GM04503 (cell line): ENCODE measurements at regions not wholly inside any gene's neighbourhood (a gene's known extent, or its start where the extent isn't known, plus 50 kb on each side); places are given as distances from the start of the nearest gene placed in this dataset.
"Not testable (repeated sequence)": the region's sequence is repeated elsewhere in the genome, so short reads cannot be mapped to it uniquely, and the experiment has no call there.

Source experiments
- DNase-seq: peaks from one replicate; pipeline ENCODE4 v3.0.0-alpha.2; 2012; ENCODE audit warnings: low read depth

DNA sequence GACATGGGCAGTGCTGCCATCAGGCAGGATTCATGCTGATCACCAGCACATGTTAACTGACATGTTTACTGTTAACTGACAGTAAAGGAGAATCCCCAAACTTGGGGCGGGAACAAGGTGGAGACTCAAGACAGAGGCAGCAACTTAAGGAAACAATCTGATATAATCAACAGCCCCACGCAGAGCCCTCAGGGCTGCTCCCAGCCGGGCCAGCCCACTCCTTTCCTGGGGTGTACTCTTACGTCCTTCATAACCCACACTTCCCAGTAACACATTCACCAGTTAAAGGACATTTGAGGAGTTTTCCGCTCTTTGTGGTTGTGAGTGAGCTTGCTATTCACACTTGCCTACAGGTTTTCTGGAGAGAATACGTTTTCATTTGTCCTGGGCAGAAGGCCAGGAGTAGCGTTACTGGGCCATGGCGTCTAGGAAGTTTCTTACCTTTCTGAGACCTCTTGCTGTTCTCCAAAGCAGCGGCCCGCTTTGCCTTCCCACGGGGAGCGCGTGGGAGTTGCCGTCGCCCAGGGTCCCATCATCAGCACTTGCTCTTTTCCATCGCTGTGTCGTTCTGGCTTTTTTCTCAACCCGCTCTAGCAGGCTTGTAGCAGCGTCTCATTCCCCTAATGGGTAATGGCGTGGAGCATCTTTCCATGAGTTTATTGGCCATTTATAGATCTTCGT, 56.4 kb downstream of the FOXF2 start:
- no peak for DNase-seq

DNA sequence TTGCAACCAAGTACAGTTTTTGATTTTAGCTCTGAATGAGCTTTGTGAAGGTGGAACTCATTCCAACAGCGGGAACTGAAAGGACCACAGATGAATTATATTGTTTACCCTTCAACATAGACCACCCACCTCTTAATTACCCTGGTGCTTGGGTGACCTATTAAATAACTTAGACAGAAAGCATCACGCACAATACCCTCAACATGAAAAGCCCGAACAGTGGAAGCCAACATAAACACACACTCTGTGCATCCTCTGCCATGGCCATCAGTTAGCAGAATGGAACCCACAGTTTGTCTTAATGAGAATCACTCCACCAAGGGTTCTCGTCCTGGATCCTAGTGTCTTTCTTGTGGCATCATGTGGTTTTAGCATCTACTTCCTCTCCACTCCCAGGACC, 60.5 kb downstream of the FOXF2 start:
- no peak for DNase-seq

DNA sequence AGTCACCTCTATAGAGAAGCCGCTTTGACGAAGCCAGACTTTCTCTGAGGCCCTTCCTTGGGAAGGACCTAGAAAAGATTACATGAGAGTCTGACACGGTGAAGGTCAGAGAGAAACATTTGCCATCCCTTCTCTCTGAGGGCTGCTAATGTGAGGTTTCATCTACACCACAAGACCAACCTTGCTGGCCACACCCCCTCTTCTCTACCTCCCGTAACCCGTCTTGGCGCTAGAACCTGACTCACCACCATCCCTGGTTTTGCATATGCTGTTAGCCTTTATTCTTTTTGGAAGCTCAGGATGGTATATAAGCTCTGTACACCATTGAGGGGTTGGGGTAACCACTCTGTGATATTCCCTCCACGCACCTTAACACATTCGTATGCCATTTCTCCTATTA, 63.6 kb downstream of the FOXF2 start:
- no peak for DNase-seq

DNA sequence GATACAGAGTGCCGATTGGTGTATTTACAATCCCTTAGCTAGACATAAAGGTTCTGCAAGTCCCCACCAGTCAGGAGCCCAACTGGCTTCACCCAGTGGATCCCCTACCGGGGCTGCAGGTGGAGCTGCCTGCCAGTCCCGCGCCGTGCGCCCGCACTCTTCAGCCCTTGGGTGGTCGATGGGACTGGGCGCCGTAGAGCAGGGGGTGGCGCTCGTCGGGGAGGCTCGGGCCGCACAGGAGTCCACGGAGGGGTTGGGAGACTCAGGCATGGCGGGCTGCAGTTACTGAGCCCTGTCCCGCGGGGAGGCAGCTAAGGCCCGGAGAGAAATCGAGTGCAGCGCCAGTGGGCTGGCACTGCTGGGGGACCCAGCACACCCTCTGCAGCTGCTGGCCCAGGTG, 67.4 kb downstream of the FOXF2 start:
- DNase-seq = not testable (repeated sequence)

DNA sequence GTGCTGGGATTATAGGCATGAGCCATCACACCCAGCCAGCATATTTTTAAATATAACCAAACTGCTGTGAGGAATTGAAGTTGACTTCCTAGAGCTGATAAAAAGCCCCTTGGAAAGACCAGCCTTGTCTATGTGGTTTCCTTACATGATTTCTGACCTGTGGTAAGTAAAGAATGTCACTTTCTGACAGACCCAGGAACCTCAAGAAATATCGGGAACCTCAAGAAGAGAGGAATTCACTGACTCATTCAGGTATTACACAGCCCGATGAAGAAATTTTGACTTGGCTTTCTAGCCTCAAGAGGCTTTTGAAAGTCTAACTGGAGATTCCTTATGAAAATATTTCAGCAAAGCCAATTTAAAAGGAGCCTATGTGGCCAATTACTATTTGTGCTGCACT, 71.8 kb downstream of the FOXF2 start:
- DNase-seq = peak; percentile 54

DNA sequence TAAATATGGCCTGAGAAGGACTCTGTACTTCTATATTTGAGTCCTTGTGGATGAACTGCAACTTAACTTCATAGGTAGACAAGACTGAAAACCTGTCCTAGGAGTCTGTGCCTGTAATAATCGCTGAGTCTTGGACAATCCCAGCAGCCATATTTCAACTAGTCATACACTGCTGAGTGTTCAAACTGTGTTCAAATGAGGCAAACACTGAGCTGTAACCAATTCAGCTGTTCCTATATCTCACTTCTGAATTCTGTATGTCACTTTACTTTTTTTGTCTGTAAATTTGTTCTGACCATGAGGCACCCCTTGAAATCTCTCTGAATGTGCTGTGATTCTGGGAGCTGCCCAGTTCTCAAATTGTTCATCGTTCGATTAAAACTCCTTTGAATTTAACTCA, 72.4 kb downstream of the FOXF2 start:
- no peak for DNase-seq

DNA sequence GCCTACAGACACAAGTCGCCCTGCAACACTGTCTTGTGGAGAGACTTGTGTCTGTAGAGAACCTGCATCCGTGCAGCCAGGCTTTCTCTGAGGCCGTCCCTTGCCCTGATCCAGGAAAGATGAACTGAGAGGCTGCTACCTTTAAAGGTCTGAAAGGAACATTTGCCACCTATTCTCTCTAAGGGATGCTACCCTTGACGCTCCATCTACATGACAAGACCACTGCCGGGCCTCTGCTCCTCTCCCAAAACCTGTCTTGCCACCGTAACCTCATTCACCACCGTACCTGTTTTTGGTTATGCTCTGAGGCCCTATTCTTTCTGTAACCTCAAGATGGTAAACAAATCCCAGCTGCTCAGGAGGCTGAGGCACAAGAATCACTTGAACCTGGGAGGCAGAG, 73.9 kb downstream of the FOXF2 start:
- no peak for DNase-seq

DNA sequence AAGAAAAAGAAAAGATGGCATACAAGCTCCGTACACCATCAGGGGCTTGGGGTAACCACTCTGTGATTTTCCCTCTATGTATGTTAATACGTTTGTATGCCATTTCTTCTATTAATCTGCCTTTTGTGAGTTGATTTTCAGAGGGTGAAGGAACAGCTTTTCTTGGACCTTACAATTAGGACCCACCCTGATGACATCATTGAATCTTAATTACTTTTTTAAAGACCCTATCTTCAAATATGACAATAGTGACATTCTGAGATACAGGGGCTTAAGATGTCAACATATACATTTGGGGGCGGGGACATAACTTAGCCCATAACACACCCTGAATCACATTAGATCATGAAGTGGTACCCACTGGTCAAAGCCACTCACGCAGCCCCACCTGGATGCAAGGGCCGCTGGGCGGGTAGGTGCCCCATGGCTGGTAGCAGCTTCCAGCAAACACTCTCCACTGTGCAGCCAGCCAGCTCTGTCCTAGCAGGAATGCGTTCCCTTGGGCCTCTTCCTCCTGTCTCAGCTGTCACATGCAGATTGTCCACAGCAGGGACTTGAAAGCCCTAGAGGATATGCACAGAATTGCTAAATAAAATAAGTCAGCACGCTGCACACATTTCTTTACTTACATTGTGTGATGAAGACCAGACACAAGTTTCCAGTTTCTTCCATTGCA, 74.5 kb downstream of the FOXF2 start:
- DNase-seq = no peak

DNA sequence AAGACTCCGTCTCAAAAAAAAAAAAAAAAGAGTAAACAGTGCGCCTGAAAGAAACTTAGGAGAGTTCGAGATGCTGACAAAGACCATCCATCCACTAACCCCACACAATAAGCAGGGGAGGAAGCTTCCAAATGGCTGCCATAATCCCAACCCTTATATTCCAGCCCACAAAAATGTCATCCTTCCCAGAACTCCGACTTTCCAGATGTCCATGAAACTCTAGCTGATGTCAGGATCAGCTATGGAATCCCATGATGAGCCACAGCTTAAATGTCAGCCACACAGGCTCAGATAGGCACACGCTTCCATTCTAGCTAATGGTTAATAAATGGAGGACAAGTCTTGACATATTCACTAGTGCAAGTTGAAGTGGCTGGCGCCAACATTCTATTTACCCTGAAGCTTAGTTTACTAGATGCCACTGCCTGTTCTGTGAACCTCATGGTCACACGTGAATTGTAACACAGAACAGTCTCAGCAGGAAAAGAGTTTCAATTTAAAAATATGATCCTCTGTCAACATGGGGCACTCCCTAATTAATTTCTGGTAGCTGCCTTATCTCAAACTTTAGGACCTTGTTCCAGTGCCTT, 75.5 kb downstream of the FOXF2 start:
- DNase-seq = no peak

DNA sequence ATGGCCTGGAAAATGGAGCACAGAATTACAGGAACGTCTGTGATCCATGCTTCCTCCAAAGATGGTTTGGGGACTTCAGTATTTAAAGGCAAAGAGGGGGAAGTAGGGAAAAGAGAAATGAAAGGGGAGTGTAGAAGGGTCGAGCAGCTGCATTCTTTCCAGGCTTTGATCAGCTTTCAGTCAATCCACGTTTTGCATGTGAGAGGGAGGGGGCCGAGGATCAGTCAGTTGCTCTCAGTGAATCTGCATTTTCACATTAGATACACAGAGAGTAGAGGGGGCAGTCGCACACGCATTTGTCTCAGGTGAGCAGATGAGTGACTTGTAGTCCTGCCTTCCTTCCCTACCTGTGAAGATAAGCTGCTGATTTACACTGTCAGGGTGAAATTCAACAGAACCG, 78.8 kb downstream of the FOXF2 start:
- no peak for DNase-seq

DNA sequence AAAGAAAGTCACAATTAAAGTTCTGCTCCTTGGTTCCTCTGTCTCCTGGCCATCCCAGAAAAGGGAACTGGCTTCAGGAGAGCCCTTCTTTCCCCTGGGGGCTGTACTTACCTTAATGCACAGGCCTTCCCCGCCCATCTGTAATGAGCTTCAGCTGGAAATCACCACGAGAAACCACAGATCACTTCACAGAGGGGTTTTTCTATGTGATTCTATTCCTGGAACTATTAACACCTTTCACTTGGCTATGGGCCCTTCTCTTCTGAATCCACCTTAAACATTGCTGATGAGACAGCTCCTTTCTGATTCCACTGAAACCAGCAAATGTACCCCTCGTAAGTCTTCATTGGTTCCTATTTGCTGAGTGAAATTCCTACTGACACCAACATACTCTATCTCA, 80.7 kb downstream of the FOXF2 start:
- DNase-seq = no peak

DNA sequence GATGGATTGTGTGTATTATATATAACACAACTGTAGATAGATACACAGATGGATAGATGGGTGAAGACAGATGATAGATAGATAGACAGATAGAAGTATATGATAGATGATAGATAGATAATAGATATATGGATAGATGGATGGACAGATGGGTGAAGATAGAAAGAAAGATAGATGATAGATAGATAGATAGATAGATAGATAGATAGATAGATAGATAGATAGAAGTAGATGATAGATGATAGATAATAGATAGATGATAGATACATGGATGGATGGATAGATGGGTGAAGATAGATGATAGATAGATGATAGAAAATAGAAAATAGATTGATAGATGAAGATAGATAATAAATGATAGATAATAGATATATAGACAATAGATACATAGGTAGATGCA, 83.3 kb downstream of the FOXF2 start:
- DNase-seq = no peak

DNA sequence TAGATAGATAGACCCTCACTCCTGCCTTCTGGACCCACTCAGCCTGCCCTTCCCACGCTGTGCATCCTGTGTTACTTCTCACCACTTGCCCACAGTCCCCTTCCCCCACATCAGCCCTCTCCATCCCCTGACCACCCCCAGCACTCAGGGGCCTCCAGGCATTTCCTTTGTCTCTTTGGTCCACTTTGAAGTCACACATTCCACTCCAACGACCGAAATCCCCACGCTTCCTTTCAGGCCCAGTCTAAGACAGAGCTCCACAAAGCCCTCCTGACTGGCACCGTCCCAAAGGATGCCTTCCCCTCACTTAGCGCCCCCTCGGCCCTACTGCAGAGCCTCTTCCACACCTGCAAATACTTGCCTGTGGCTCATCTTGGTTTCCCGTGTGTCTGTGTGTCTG, 83.8 kb downstream of the FOXF2 start:
- no peak for DNase-seq

DNA sequence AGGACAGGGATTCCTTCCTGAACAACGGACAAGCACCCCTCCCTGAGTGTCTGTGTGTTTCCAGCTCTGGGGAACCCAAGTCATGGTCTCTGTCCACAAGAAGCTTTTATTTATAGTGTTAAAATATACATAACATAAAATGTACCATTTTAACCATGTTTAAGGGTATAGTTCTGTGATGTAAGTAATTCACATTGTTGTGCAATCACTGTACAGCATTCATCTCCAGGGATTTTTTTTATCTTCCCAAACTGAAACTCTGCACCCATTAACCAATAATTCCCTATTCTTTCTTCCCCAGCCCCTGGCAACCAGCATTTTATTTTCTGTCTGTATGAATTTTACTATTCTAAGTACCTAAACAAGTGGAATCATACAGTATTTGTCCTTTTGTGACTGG, 84.2 kb downstream of the FOXF2 start:
- DNase-seq = no peak

DNA sequence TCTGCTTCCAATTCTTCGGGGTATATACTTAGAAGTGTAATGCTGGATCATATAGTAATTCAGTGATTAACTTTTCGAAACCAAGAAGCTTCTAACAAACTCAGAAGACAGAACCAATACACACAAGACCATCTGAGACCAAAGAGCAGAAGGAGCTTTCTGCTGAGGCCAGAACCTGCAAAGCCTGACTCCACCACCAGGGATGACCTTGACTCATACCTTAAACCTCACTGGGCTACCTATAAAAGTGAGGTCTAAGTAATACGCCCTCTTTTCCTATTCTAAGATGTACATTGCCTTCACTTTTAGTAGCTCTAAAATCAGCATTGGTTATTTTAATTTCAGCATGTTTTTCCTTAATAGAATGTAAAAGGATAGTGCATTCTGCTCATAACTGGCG, 84.8 kb downstream of the FOXF2 start:
- DNase-seq = no peak

DNA sequence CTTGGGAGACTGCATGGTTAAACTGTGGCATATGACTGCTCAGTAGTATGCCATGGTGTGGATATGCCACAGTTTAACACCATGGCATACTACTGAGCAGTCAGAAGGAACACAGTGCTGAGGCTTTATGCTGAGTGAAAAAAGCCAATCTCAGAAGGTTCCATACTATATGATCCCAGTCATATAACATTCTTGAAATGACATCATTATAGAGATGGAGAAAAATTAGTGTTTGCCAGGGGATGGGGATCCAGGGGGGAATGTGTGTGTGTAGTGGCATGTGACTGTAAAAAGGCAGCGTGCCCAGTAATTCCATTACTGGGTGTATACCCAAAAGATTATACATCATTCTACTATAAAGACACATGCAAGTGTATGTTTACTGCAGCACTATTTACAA, 85.8 kb downstream of the FOXF2 start:
- no peak for DNase-seq

DNA sequence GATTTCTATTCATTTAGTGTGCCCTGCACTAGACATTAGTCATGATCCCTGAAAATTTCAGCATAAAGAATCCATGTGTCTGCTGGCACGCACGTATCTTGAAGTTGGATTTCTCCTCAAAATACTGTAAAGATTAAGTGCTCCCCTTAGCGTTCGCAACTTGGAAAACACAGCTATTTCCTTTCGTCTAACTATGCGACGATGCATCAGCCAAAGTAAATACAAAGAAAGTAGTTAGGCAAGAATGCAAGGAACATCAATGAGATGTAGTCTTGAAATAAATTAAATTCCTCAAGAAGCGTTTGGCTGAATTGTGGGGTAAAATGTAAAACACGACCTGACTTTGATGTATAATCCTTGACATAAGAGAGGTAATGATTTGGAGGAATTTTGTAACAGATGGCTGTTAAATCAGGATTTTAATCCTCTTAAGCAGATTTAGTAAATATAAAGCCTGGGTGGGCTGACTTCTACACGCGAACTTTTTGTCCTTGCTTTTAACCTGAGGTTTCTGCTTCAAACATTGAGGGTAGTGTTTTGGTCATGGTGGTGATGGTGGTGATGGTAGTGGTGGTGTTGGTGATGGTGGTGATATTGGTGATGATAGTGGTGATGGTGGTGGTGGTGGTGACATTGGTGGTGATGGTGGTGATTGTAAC, 88.2 kb downstream of the FOXF2 start:
- peak; percentile 55 for DNase-seq

DNA sequence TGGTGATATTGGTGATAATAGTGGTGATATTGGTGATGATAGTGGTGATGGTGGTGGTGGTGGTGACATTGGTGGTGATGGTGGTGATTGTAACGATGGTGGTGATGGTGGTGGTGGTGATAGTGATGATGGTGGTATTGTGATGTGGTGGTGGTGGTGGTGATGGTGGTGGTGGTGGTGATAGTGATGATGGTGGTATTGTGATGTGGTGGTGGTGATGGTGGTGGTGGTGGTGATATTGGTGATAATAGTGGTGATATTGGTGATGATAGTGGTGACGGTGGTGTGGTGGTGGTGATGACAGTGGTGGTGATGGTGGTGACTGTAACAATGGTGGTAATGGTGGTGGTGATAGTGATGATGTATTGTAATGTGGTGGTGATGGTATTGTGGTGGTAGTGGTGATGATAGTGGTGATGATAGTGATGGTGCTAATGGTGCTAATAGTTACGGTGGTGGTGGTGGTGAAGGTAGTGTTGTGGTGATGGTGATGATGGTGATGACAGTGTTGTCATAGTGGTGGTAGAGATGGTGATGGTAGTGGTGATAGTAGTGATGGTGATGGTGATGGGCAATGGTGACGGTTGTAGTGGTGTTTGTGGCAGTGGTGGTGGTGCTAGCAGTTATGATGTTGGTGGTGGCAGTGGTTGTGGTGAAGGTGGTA, 88.9 kb downstream of the FOXF2 start:
- DNase-seq = not testable (repeated sequence)

DNA sequence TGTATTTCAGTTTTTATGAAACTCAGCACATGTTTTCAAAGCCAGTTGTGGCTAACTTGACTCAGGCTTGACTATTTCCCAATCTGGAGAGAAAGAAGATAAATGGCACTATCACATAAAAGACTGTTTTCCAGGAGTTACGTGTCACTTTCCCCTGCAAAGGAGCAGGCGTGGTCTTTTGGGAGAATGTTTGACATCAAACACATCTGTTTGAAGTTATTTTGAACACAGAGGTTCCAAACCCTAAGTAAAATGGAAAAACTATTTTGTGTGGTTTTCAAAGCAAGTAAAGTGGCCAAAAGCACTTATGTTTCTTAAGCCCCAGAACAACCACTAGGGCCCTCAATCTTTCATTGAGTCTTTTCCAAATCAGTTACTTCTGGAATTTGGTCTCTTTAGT, 89.7 kb downstream of the FOXF2 start:
- DNase-seq = peak; percentile 94

DNA sequence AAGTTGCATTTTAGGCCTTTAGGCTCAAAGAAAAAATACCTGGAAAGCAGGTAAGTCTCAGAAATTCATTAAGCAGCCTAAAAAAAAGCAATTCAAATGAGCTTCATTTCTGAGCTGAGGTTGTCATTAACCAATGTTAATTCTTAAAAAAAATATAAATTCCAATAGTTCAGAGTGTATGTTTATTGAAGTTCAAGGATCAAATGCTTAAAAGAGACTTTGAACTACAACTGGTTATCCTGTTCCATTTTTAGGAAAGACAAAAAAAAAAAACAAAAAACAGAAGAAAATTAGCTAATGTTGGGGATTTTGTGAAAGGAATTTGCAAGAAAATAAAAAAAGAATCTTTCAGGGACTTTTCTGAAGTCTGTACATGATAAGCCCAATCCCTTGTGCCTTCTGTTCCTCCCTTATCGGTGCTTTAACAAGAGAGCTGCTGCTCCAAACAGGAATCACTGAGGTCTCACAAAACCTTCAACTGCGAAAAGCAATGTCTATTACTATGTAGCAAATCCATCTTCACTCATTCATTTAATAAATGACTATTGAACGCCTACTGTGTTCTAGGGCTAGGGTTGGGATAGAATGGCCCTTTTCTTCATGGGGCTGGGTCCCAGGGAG, 90.3 kb downstream of the FOXF2 start:
- no peak for DNase-seq

DNA sequence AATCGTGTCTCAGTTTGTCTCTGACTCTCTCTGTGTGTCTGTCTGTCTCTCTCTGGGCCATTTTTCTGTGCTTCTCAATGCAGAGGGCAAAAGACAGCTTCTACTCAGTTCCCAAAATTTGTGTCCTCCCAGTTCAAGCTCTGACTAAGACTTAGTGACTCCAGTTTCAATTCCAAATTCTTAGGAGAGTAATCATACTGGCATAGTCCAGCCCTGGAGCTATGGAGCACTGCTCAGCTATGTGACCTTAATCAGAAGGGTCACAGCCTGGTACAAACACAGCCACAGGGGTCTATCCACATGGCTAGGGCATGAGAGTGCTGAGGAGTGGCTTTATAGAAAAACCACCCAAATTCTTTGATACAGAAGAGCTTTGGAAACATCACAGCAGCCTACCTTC, 91.9 kb downstream of the FOXF2 start:
- peak; percentile 87 for DNase-seq
